NCI-H2081 treated with DMSO at 0.1 percent for 48 hours (cell line): ENCODE measurements at regions not wholly inside any gene's neighbourhood (a gene's known extent, or its start where the extent isn't known, plus 50 kb on each side); places are given as distances from the start of the nearest gene placed in this dataset.

Experiments used
- DNase-seq: peaks from one replicate; lab custom pipeline; 2025; lab: John Stamatoyannopoulos, UW

DNA sequence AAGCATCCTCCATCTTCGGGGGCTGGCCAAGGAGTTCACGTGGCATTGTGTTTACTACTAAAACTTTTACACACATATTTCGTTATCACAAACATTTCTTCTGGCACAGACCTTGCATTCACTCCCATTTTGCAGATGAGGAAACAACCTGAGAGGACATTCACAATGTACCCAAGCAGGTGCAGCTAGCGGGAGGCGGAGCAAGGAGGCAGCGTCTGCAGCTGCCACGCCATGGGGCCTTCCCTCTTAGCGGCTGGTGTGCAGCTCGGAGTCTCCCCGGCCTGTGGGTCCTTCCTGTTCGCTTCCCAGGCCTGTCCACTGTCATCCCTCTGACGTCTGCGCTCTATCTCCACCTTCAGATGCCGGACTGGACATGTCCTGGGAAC lies 807.8 kb downstream of the TBC1D22A start:
- DNase-seq = no peak

DNA sequence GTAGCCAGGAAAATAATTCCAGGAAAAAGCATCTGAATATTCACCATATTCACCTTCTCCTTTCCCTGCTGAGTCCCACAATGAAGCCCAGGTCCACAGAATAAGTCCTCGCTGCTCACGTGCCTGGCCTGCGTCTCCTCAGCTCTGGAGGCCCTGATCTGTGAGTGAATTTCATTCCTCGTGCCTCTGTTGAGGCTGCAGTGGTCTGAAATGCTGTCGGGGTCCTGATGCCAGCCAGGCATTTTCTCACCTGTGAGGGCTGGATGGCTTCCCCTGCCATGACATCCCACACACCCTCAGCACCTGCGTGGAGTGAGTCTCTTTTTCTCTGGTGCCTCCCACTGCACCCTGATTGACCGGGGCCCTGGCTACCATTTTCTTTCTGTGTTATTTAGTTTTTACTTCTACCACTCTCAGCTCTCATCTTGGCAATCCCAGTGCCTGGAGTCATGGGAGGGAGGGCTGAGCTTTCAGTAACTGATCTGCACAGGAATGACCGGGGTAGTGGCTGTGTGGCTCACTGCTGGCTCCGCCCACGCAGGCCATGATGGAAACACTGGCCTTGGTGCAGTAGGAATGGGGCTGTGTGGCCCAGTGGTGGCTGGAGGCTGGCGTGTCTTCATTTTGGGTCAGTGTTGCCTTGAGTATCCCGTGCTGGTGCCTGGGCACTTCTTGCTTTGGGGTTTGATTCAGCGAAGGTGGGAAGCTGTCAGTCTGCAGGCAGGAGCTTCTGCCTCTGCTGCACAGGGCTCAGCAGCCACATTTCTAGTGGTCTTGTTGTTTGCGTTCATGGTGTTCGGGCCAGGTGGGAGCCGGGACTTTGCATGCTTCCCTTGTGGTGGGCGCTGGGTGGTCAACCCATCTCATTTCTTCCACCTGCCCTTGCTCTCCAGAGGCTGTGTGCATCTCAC lies 807.2 kb downstream of the TBC1D22A start:
- DNase-seq = no peak

GRCh38 chr22:47568700-47569099 lies 806.2 kb downstream of the TBC1D22A start:
- no peak for DNase-seq

- DNase-seq = no peak
Observed at GRCh38 chr22:47567126-47568090, 805.0 kb downstream of the TBC1D22A start.

DNA sequence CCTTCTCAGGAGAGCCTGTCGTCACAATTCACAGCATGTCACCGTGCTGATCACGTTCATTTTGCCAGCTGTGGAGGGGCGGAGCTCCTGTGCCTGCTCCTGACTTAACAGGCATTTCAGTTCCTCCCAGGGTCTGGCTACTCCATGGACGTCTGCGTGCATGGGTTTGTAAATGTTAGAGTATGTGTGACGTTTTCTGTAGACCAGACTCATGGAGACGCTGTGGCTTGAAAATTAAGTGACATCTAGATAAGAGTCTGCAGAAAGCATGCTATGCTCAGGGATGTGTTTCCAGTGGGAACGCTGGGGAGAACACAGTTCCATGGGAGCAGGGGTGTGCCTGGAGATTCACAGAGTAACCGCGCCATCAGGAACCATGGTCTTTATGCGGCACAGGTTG lies 804.0 kb downstream of the TBC1D22A start:
- DNase-seq = no peak

- no peak for DNase-seq
Observed at GRCh38 chr22:47565607-47566006, 803.2 kb downstream of the TBC1D22A start.

DNA sequence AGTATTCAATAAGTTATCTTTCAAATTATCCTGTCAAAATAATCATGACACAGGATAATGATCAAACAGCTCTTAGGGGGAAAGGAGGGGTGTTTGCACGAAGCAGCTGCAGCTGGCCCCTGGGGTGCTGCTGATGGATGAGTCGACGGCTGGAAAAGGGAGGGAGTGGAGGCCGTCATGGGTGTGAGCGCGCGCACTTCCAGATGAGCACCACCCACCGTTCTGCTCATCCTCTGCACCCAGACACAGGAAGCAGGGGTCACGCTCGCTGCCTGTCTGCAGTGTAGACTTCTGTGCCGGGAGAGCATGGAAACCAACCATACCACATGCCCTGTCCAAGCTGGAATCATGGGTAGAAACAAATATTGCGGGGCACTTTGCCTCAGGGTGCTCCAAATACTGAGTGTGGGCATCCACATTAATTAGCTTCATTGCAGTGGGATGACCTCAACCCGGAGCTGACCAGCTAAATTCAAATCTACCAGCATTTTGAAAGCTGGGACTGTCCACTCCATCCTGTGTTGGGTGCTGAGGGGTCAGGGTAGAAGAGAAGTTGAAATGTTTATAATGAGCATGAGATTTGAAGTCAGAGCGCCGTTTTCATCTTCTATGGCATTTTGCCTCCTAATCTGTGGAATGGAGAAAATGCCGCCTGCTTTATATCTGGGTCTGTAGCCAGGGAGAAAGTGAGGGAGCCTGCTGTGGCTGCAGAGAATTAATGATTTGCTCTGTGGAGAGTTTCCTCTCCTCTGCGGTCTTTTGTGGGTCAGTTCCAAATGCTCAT lies 802.4 kb downstream of the TBC1D22A start:
- DNase-seq = no peak

DNA sequence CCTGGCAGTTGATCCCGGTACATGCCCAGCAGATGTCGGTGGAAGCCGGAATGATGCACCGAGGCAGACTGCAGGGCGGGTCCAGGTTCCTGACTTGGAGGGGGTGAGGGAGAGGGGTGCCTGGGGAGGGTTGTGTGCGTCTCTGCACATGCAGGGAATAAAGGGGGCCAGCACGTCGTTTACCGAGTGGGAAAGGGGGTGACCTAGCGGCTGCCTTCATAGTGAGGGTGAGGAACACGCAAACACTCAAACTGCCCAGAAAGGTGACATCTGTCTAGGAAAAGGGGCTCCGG lies 801.7 kb downstream of the TBC1D22A start:
- no peak for DNase-seq

DNA sequence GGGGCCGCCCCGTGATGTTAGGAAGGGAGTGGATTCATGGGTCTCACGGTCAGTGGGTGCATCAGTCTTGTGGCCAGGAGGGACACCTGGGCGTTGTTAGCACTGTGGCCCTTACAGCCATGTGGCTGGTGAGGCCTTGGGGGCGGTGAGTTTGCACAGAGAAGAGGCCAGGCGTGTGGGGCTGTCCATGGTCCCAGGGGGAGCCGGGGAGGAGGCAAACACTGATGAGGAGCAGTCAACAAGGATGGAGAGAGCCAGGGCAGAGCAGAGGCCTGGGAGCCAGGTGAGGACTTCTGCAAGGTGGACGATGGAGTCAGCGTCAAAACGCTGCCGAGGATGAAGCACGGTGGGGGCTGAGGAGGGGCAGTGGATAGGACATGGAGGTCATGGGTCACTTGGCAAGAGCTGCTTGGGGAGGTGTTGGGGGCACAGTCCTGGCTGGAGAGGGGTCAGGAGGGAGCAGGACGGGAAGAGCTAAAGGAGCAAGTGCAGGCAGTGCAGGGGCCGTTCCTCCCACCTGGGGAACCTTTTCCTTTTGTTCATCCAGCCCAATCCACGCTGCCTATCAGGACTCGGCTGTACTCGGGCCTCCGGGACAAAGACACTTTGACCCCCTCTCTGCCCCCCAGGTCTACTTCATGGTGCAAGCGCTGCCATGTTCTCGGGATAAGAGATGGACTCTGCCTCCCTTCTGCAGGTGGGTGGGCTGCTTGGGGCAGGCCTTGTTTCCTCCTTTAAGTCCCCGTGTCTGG lies 801.1 kb downstream of the TBC1D22A start:
- no peak for DNase-seq

- DNase-seq = no peak
Observed at GRCh38 chr22:47561766-47562165, 799.3 kb downstream of the TBC1D22A start.

- DNase-seq = no peak
Observed at GRCh38 chr22:47561115-47561675, 798.7 kb downstream of the TBC1D22A start.

- DNase-seq = no peak
Observed at GRCh38 chr22:47558828-47559700, 796.6 kb downstream of the TBC1D22A start.

DNA sequence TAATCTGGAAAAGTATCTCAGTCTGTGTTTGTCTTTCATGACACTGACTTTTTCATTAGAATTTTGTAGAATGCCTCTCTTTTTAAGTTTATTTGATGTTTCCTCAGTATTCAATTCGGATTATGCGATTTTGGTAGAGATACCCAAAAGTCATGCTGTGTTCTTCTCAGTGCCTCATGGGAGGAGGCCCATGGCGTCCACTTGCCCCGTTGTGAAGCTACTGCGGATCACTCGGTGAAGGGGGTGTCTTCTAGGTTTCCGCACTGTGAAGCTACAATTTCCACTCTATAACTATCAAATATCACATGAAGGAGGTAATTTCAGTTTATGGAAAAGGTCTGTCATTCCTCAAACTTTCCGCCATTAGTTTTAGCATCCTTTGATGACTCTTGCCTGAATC lies 794.0 kb downstream of the TBC1D22A start:
- no peak for DNase-seq

DNA sequence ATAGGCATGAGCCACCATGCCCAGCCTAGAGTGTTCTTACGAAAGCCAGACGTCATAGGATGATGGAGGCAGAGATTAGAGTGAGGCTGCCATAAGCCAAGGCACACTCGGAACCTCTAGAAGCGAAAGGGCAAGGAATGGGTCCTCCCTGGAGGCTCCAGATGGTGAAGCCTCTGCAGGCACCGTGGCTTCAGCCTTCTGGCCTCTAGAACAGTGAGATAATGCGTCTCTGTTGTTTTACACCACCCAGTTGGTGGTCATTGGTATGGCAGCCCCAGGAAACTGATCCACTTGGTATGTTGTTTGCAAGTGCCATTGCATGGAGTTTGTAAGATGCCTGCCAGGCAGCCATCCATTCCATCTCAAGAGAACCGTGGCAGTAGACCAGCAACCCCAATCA lies 791.0 kb downstream of the TBC1D22A start:
- DNase-seq = no peak

DNA sequence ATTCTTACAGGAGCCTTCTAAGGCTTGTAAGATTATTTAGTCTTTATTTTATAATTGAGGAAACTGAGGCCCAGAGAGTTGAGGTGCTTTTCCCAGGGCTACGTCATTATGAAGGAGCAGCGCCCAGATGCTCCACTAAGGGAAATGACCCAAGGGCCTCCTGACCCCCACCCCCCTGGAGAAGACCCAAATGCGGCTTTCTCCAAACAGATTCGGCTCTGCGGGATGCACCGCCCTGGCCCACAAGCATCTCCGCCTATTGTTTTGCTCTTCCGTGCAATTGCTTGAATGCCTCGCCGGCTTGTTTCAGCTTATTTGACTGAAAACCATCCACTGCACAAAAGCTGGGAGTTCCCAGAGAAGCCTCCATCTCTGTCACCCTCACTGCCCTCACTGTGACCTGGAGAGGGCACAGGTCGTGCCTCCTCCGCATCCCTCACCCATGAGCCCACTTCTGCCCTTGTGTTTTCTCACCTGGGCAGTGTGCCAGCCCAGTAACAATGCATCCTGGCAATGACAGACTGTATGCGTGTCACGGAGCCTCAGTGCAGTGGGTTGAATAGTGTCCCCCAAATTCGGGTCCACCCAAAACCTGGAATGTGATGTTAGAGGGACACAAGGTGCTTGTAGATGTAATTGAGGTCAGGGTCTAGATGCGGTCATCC lies 790.2 kb downstream of the TBC1D22A start:
- DNase-seq = no peak

- DNase-seq = no peak
Observed at GRCh38 chr22:47552024-47552423, 789.6 kb downstream of the TBC1D22A start.

GRCh38 chr22:47551431-47551775 lies 789.0 kb downstream of the TBC1D22A start:
- DNase-seq = no peak

- DNase-seq = no peak
Observed at GRCh38 chr22:47550524-47551430, 788.3 kb downstream of the TBC1D22A start.
